Adrenal gland (tissue), 5 donors: ENCODE measurements at regions not wholly inside any gene's neighbourhood (a gene's known extent, or its start where the extent isn't known, plus 50 kb on each side); places are given as distances from the start of the nearest gene placed in this dataset.

Experiments used
- POLR2A ChIP-seq, 2 donors: fragments of 450-650 bp; IDR thresholded peaks; one replicate each; pipeline ENCODE4 v1.6.1; 2017; ENCODE audit warnings: antibody characterized with exemption in 2 of 2, mild to moderate bottlenecking in 2 of 2, moderate library complexity in 1 of 2
- TF ChIP-seq, protein P1 (sequence below), 6 experiments: fragments of 450-650 bp in 4 of 6; fragments of 200-600 bp in 2 of 6; sonication (generic) in 1 of 6; IDR thresholded peaks; 1 replicate in 5 of 6; 2 replicates in 1 of 6; pipeline versions ENCODE4 v1.5.1 to v1.8.0; 2016 to 2021; ENCODE audit warnings: antibody characterized with exemption in 6 of 6, mild to moderate bottlenecking in 2 of 6, moderate library complexity in 1 of 6
- donor health status: DM: no; HTN: no; CAD: no.

DNA sequence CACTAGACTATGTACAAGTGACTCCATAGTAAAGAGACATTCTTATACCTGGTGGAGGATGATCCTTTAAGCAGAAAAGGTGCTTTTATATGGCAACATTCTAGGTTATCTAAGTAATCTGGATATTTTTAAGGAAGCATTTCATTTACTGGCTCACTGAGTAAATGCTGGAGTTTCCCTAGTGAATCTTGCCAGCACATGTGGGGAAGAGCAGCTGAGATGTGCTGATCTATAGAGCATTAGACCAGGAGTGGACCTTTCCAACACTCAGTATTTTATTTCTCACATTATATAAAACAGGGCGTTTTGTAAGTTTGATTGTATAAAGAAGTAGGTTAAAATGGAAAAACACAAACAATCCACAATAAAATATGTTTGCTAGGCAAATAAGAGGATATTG lies 478.5 kb downstream of the ATP23 start:
- TF ChIP-seq, protein P1, sequence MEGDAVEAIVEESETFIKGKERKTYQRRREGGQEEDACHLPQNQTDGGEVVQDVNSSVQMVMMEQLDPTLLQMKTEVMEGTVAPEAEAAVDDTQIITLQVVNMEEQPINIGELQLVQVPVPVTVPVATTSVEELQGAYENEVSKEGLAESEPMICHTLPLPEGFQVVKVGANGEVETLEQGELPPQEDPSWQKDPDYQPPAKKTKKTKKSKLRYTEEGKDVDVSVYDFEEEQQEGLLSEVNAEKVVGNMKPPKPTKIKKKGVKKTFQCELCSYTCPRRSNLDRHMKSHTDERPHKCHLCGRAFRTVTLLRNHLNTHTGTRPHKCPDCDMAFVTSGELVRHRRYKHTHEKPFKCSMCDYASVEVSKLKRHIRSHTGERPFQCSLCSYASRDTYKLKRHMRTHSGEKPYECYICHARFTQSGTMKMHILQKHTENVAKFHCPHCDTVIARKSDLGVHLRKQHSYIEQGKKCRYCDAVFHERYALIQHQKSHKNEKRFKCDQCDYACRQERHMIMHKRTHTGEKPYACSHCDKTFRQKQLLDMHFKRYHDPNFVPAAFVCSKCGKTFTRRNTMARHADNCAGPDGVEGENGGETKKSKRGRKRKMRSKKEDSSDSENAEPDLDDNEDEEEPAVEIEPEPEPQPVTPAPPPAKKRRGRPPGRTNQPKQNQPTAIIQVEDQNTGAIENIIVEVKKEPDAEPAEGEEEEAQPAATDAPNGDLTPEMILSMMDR (IDR thresholded peaks at IDR 0.05), result no peak
- TF ChIP-seq POLR2A (IDR thresholded peaks at IDR 0.05), result no peak
